ENCODE measurements at regions not wholly inside any gene's neighbourhood (a gene's known extent, or its start where the extent isn't known, plus 50 kb on each side); places are given as distances from the start of the nearest gene placed in this dataset.
"Not testable (repeated sequence)": the region's sequence is repeated elsewhere in the genome, so short reads cannot be mapped to it uniquely, and the experiment has no call there.

DNA sequence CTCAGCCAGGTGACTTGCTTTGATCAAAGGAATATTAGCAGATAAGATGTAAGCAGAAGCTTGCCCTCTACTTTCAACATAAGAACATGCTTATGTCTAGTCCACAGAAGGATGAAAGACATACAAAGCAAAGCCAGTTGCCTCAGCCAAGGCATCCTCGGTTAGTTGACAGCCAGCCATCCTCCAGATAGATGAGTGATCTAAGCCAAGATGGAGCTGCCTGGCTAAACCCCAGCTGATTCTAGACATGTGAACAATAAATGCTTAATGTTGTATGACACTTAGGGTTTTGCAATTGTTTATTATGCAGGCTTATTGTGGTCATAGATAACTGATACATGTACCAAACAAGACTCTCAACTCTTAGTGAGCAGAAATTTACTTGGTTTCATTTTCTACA lies 157.6 kb upstream of the TMTC2 start:
- no peak for DNase-seq

- DNase-seq, result no peak
Observed at GRCh38 chr12:82529954-82530353, 156.8 kb upstream of the TMTC2 start.

DNA sequence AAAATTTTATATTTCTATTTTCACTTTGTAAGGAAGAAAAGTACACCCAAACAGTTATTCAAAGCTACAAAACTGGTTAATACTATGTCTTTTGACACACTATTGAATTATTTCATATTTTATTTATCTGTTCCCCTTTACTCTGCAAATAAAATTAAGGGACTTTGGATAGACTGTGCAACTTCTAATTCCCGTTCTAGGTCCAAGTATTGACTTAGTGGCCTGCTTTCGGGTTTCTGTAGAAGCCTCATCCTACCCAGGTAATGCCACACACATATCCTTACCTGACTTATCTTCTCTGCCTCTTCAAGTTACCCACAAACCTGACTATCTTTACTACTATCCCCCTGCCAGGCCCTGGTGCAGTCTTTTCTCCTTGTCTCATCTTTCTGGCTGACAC lies 156.3 kb upstream of the TMTC2 start:
- no peak for DNase-seq

- DNase-seq, result no peak
Observed at GRCh38 chr12:82533341-82533740, 153.4 kb upstream of the TMTC2 start.

- no peak for DNase-seq
Observed at GRCh38 chr12:82537436-82537835, 149.3 kb upstream of the TMTC2 start.

DNA sequence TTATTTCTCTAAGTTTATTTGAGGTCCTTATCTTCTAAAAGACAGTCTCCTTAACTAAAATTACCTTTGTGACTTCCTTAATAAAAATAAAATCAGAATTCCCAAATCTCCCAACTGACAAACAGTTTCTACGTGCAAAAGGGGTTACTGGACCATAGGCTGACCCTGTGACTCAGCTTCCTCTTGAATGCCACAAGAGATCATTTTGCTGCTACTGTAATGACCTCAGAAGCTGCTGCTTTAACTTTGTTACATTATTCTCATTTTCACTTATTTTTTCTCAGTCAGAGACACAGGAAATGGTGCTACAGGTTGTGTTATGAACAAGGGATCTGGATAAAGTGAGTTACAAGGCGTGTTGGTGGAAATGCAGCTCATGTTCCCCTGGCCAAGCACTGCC lies 132.2 kb upstream of the TMTC2 start:
- DNase-seq, result no peak

DNA sequence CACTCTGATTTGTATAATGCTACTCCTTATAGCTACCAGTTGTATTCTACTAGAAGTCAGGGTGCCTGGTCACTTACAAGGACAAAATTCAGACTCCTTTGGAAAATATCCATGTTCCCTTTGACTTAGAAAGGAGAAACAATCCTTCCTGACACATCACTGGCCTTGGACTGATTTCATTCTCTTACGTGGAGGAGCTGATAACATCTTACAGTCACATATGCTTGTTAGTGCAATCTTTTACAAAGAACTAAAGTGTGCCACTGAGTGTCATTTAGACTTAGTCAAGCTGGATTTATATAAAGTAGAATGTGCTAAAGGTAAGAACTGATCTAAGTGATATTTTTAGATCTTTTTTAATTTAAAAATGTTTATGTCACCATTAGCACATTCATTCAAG lies 131.0 kb upstream of the TMTC2 start:
- no peak for DNase-seq

- DNase-seq, result no peak
Observed at GRCh38 chr12:82565966-82566365, 120.7 kb upstream of the TMTC2 start.

GRCh38 chr12:82567688-82568087 lies 119.0 kb upstream of the TMTC2 start:
- DNase-seq, result no peak

GRCh38 chr12:82574191-82574590 lies 112.5 kb upstream of the TMTC2 start:
- no peak for DNase-seq

GRCh38 chr12:82578725-82579124 lies 108.0 kb upstream of the TMTC2 start:
- no peak for DNase-seq

GRCh38 chr12:82583756-82584155 lies 103.0 kb upstream of the TMTC2 start:
- no peak for DNase-seq

- no peak for DNase-seq
Observed at GRCh38 chr12:82593143-82593542, 93.6 kb upstream of the TMTC2 start.

- DNase-seq, result peak; percentile 22
Observed at GRCh38 chr12:82593901-82594396, 92.8 kb upstream of the TMTC2 start.

- DNase-seq, result no peak
Observed at GRCh38 chr12:82595941-82596340, 90.8 kb upstream of the TMTC2 start.

DNA sequence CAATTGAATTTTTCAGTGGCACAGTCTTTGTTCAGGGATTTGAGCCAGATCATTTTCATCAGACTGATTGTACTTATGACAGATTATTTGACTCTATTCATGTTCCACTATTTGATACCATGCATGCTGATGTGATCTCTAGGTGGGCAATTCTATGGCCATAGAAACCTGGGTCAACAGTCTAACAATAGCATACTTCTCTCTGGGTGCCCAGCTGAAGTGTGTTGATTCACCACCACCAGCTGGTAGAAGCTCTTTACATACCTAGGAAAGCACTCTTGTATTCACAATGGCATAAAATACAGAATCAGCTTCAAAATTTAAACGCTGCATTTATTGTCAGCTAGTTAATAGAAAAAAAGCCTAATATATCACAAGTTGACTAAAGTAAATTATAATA lies 90.2 kb upstream of the TMTC2 start:
- DNase-seq, result no peak

DNA sequence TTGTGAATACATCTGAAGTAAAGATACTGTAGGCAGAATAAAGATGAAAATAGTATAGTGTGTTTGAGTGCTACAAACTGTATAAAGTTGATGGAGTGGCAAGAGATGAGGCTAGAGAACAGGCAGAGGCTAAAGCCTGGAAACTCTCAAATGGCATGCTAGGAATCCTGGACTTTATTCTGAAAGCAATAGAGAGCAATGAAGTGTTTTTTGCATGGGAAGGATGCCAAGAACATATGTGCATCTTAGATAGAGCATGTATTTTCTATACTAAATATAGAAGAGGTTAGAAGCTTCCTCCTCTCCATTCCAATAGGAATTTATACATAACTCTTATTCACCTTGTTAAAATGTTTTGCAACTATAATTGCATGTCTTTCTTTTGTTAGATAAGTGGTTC lies 86.3 kb upstream of the TMTC2 start:
- DNase-seq, result no peak

- DNase-seq, result not testable (repeated sequence)
Observed at GRCh38 chr12:82603647-82604046, 83.1 kb upstream of the TMTC2 start.

- no peak for DNase-seq
Observed at GRCh38 chr12:82605115-82605514, 81.6 kb upstream of the TMTC2 start.

DNA sequence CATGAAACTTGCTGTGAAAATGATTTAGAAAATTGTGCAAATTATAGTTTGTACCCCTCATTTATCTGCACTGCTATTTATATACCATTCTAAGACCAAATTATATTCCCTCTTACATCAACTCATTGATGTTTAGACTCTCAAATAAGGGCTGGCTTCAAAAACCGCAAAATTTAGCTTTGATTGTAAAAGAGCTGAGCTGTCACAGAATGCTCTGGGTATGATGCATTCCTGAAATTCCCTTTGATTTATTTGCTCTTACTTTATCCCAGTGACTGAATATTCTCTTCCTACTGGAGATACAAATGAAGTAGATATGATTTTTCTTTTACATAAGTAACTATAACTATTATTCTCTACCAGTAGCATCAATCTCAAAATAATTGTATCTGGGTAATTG lies 78.0 kb upstream of the TMTC2 start:
- DNase-seq, result no peak

- no peak for DNase-seq
Observed at GRCh38 chr12:82609234-82609914, 77.3 kb upstream of the TMTC2 start.

- DNase-seq, result no peak
Observed at GRCh38 chr12:82619644-82620043, 67.1 kb upstream of the TMTC2 start.

DNA sequence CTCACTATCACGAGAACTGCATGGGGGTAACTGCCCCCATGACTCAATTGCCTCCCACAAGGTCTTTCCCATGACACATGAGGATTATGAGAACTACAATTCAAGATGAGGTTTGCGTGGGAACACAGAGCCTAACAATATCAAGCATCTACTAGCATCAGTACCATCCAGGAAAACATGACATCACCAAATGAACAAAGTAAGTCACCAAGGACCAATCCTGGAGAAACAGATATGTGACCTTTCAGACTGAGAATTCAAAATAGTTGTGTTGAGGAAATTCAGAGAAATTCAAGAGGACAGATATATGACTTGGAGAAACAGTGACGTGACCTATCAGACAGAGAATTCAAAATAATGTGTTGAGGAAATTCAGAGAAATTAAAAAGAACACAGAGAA lies 65.8 kb upstream of the TMTC2 start:
- no peak for DNase-seq

DNA sequence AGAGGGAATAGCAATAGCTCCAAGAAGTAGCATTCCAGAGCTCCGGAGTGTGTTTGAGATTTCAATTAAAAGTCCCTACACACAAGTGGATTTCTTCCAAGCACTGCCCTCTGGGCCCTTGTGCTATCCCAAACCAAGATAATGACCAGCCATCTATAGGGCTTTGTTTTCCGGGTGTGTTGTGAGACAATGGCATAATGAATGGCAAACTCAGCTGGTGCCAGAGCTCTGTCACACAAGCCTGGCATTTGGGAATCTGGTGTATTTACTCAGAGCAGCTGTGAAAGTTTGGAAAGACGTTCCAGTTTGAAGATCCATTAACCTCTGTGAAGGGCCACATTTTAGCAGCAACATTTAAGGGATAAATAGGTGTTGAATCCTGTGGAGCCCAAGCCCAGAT lies 61.2 kb upstream of the TMTC2 start:
- DNase-seq, result no peak

DNA sequence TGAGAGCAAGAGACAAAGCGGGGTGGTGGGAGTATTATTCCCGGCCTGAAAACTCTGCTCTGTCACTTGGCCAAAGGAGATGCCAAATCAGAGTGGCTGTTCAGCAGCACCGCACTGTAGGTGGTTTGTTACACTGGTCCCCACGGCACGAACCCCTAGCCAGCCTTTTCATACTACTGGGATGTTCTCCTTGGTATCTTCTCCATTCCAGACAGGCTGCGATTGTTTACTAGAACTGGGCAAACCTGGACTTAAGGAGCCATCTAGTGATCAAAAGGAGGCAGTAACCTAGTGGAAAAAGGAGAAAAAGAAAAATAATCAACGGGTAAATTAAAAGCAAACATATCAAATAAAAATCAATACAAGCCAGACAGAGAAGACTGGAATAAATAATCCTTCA lies 58.9 kb upstream of the TMTC2 start:
- DNase-seq, result no peak
